Anterior cingulate cortex (tissue), 58 donors: ENCODE measurements at regions not wholly inside any gene's neighbourhood (a gene's known extent, or its start where the extent isn't known, plus 50 kb on each side); places are given as distances from the start of the nearest gene placed in this dataset.
A peak's percentile ranks its signal among the peaks of the same experiment; 100 is the strongest.
"Not testable (repeated sequence)": the region's sequence is repeated elsewhere in the genome, so short reads cannot be mapped to it uniquely, and the experiment has no call there.

Experiments used
- DNase-seq, 58 donors: peaks; one replicate each; lab custom pipeline; 2025; lab: John Stamatoyannopoulos, UW

GRCh38 chr4:147219145-147219544 lies 261.8 kb upstream of the EDNRA start:
- no peak for DNase-seq

DNA sequence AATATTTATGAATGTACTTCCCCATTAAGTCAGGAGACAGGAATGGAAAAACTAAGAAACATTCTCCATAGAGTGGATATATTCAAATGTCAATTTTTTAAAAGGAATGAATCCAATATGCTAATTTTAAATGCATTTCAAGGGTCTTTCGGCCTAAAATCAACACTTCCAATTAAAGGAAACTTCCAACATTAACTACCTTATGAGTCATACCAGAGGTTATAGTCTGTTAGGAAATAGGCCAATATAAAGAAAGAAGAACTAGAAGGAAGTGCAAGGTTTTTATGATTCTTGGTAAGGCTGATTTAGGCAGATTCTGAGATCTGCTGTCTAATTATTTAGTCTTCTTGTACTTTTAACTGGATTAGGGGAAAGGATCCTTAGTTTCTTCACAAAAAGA lies 260.1 kb upstream of the EDNRA start:
- DNase-seq: no peak

- no peak for DNase-seq
Observed at GRCh38 chr4:147222906-147223305, 258.0 kb upstream of the EDNRA start.

DNA sequence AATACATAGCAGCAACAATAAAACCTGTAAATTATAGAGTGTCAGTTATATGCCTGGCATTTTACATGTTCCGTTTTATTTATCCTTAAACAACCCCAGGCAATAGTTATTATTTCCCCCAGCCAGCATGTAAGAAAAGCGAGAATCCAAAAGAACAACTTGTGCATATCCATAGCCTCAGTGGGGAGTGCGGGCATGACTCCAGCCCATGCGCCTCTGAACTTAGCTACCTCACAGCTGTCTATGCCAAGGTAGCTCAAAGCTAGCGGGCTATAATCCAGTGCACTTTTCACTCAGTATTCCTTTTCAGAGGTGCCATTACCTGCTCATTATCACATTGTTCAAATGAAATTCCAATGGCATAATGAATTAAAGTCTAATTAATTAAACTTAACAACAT lies 257.3 kb upstream of the EDNRA start:
- DNase-seq: no peak

GRCh38 chr4:147236806-147237205 lies 244.1 kb upstream of the EDNRA start:
- no peak for DNase-seq

DNA sequence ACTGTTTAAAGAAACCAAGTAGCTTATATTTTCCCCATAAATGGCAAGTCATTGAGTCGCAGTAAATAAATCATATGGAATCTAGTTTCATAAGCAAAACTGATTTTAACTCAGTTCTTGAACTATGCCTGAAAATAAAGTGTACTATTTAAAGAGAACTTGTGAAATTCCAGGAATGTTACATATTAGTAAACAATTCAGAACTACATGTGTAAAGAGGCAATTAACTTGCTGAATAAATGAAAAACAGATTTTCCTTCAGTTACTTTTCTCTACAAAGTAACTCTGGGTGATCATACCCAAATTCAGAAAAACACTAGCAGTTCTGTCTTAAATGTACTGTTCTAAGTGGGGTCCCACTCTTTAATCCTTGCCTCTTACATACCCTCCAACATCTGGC lies 236.1 kb upstream of the EDNRA start:
- no peak for DNase-seq

DNA sequence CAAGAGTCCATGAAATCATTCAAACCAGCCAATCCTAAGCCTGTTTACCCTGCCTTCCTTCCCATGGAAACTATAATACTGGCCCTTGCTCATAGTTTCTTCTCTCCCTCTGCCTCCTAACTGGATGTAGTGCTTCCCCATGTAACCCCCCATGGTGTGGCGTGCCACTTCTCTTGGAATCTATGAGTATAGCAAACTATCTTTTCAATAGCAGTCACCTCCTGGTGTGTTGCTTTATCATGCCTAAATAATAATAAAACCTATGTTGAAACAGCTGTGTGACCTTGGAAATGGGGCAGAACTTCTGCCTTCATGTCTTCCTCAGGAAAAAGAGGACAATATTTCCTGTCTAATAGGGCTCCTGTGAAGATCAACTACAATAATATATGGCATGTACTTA lies 234.8 kb upstream of the EDNRA start:
- no peak for DNase-seq

GRCh38 chr4:147246528-147246927 lies 234.4 kb upstream of the EDNRA start:
- DNase-seq: not testable (repeated sequence)

DNA sequence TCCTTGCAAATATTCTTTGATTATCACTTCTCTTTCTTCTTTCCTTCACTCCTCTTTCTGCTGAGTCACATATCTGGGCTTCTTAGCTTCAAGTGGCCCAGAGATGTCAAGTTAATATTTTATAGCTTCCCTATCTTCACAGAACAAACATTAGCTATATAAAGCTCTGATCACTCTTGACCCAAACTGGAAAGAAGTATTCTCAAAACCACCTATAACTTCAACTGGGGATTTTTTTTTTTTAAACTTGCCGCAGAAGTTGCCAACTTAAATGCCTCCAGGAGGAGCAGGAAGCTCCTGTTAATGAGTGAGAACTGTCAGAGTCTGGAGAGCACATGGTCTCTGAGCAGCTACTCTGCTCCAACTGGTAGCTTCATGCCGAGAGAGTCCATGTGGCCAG lies 233.3 kb upstream of the EDNRA start:
- no peak for DNase-seq

DNA sequence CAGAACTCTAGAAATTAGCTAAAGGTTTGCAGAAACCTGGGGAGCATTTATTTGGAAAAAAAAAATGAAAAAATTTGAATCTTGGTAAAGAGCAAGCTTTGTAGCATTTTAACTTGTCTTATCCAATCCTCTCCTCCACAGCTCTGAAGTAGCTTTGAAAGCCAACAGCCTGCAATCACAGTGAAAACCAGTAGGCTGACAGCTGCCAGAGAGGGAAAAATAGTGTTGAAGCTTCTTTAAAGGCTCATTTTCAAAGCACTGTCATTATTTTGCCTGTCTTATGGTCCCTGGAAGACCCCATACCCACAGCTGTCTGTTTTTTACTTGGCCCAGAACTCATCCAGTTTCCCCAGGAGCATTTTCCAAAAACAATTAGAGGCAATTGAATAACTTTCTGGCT lies 230.8 kb upstream of the EDNRA start:
- DNase-seq: no peak

- DNase-seq: not testable (repeated sequence)
Observed at GRCh38 chr4:147255268-147255667, 225.6 kb upstream of the EDNRA start.

- DNase-seq: not testable (repeated sequence)
Observed at GRCh38 chr4:147259271-147259670, 221.6 kb upstream of the EDNRA start.

DNA sequence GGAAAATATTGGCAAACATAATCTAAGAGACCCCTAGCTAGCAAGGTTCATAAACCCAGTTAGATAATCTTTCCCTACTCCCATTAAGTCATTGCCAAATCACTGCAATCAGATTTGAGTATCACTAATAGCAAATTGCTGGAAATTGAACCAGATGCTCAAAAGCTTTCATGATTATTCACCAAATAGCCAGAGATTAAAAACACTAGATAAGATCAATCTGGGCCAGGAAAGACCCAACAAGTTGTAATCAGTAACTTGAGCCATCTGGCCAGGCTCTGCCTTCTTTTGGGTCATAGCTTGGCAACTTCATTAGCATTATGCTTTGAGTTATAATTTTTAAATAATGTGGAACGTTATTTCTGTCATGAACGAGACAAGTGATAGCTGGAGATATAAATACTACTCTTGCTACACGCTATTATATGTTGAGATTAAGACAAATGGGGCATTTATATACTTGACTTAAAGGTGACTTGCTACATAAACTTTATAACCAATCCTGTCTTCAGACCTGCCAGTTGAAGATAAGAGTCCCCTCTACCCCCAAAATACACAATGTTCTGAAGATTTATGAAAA lies 196.6 kb upstream of the EDNRA start:
- no peak for DNase-seq

DNA sequence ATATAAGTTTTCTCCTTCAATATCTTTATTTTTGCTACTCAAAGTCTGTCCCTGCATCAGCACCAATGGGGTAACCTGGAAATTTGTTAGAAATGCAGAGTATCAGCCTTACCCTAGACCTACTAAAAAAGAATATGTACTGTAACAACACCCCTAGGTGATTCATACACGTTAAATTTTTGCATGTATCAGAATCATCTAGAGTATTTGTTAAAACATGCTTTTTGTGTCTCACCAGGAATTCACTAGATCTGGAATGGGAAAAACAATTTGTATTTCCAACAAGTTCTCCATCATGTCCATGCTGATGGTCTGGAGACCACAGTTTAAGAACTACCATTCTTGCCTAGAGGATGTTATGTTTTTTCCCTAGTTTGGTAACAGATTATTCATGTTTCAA lies 196.0 kb upstream of the EDNRA start:
- no peak for DNase-seq

DNA sequence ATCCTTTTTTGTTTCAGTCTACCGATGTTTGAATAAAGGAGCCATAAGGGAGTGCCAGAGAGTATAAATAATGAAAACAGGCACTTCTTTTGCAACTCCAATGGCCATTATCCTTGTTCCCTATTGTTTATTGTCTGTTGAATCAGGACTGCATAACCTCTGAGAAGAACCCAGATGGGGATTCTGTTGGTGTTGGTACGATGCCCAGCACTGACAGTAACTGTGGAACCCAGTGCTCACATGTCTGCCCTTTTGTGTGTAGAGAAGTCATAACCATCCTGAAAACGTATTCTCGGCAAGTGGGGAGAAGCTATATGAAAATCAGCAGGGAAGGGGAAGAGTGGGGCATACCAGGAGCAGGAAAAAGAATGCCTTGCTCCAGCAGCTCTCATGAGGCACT lies 195.1 kb upstream of the EDNRA start:
- DNase-seq: peak in 20 of 58 donors; percentile 1 to 63 (median 16)

DNA sequence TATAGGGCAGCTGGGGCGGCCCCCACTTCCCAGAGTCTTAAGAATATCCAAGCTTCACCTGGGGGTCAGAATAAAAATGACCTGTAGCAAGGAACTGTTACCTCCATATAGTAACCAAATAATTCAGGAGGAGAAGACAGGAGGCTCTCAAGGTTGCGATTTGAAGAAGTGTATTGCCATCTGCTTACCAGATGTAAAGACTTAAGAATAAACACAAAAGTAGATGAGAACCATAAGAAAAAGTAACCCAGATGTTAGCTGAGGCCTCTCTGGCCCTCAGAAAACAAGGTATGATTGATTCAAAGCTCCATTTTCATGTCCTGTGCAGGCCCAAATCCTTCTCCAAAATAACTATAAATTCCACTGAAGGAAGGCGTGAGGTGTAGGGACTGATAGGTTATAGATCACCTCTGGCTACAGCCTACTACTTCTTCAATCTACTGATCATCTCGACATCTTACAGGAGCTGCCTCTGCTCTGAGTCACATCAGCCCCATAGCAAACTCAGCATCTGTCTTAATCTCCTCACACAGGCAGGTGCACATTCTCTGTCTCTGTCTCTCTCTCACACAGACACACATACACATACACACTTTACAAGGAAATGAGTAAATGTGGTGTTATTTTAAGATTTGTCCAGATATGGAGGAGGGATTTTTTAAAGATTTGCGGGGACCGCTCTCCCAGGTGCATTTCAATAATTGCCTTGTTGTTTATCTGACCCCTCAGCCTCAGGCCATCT lies 193.9 kb upstream of the EDNRA start:
- no peak for DNase-seq

DNA sequence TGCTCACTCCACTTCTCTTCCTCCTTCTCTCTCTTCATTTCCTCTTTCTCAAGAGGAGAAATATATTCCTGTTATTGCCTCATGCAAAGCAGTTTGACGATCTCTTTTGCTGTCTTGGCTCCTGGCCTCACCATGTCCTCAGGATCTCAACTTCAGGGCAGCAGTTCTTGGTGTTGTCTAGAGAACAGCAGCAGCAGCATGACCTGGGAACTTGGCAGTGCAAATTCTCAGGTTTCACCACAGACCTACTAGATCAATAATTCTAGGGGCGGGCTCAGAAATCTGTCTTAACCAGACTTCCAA lies 193.4 kb upstream of the EDNRA start:
- DNase-seq: no peak

GRCh38 chr4:147288512-147288911 lies 192.4 kb upstream of the EDNRA start:
- no peak for DNase-seq

DNA sequence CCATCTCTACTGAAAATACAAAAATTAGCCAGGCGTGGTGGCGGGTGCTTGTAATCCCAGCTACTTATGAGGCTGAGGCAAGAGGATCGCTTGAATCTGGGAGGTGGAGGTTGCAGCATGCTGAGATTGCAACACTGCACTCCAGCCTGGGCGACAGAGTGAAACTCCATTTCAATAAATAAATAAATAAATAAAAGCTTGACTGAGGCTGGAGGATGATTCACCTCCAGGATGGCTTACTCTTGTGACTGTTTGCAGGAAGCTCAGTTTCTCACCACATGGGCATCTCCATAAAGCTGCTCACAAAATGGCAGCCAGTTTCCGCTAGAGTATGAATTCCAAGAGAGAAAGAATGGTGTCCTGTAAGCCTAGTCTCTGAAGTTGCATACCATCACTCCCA lies 191.7 kb upstream of the EDNRA start:
- no peak for DNase-seq

- DNase-seq: not testable (repeated sequence)
Observed at GRCh38 chr4:147292604-147293313, 188.1 kb upstream of the EDNRA start.

GRCh38 chr4:147293314-147293677 lies 187.6 kb upstream of the EDNRA start:
- DNase-seq: not testable (repeated sequence)

- DNase-seq: no peak
Observed at GRCh38 chr4:147299205-147299604, 181.7 kb upstream of the EDNRA start.
